ENCODE measurements at regions not wholly inside any gene's neighbourhood (a gene's known extent, or its start where the extent isn't known, plus 50 kb on each side); places are given as distances from the start of the nearest gene placed in this dataset.

DNA sequence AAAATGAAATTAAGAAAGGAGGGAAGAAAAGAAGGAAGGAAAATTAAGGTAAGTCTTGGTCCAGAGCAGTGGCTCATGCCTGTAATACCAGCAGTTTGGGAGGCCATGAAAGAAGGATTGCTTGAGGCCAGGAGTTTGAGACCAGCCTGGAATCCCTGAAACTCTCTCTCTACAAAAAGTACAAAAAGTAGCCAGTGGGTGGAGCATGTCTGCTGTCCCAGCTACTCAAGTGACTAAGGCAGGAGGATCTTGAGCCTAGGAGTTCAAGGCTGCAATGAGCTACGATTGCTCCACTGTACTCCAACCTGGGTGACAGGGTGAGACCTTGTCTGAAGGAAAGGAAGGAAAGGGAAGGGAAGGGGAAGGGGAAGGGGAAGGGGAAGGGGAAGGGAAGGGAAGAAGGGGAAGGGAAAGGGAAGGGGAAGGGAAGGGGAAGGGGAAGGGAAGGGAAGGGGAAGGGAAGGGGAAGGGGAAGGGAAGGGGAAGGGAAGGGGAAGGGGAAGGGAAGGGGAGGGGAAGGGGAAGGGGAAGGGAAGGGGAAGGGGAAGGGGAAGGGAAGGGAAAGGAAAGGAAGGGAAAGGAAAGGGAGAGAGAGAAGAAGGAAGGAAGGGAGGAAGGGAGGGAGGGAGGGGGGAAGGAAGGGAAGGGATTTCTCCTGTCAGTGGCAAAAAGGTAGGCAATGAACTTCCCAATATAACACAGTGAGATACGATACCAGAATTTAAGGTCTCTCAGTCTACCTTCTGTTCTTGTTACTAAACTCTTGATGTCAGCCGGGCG is 412.8 kb downstream of the CMPK2 start:
- intact Hi-C loops (cut with micrococcal nuclease): no loop called here

DNA sequence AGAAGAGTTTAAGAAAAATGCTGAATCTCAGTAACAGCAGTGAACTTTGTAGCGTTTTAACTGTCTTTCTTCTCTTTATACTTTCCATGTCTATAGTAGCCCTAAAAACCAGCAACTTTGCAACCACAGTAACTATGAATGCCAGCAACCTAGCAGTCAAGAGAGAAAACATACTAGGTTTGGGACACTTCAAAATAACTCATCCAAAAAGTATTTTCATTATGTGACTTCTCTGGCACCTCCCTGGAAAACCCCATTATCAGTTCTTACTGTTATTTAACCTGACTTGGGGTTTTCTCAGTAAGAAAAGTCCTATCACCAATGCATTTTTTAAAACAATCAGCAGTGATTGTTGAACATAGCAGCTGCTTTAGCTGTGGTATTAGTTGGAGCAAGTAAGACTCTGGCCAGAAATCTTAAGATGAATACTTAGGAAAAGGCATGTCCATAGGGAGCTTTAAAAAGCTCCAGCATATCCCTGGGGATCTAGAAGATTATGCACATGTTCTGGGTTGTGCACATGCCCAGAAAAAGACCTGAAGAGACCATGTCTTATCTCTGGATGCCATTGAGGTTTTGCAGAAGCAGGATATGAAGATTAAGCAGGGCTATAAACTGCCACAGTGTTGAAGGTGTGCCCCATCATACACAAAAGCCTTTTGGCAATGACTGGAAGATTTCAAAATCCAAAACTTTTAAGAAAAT is 411.3 kb downstream of the CMPK2 start:
- intact Hi-C loops (cut with micrococcal nuclease): no loop called here

DNA sequence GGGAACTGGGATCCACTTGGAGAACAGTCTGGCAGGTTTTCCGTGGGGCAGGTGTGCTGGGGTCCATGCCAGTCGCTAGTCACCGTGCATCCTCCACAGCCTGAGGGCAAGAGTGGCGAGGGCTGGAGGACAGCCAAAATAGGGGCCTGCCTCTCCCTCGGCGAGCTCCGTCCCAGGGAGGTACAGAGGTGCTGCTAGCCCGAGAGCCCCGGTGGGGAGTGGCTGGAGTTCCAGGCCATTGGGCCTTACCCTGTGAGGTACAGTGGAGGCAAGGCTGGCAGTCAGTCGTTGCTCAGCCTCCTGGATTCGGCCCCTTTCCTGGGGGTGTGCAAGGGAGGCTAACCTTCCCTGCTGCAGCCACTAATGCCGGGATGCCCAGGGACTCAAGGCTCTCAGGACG is 406.6 kb downstream of the CMPK2 start:
- intact Hi-C loops (cut with micrococcal nuclease): no loop called here

DNA sequence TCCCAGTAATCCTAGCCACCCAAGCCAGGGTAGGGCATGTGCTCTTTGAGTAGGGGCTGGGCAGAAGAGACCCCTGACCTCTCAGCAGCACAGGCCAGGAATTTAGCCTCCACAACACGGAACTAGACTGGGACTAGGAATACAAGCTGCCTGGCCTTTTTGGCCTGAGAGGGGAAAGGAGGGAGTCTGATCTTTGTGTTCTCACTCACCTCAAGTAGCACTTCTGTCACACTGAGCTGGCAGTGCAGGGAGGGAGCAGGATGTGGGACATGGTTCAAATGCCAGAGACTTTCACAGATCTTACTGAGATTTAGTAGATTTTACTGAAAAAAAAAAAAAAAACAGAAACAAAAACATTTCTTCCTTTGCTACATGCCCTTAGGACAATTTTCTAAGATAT is 395.2 kb downstream of the CMPK2 start:
- intact Hi-C loops (cut with micrococcal nuclease): no loop called here

DNA sequence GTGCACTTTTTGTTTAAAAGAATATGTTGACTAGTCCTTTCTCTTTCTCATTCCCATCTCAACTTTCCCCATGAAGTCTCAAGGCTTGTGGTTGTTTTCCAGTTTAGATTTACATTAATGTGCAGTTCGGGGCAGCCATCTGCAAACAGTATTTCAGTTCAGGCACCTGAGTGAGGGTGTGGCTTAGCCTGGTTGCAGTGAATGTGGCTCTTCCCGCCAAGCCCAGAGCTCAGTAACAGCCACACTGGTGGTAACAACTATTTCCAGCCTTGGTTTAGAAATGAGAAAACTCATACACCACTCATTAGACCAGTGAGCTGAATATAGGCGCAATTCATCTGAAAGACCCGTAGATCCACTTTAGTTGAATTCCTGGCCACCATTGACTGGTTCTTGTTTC is 394.3 kb downstream of the CMPK2 start:
- intact Hi-C loops (cut with micrococcal nuclease): no loop called here

DNA sequence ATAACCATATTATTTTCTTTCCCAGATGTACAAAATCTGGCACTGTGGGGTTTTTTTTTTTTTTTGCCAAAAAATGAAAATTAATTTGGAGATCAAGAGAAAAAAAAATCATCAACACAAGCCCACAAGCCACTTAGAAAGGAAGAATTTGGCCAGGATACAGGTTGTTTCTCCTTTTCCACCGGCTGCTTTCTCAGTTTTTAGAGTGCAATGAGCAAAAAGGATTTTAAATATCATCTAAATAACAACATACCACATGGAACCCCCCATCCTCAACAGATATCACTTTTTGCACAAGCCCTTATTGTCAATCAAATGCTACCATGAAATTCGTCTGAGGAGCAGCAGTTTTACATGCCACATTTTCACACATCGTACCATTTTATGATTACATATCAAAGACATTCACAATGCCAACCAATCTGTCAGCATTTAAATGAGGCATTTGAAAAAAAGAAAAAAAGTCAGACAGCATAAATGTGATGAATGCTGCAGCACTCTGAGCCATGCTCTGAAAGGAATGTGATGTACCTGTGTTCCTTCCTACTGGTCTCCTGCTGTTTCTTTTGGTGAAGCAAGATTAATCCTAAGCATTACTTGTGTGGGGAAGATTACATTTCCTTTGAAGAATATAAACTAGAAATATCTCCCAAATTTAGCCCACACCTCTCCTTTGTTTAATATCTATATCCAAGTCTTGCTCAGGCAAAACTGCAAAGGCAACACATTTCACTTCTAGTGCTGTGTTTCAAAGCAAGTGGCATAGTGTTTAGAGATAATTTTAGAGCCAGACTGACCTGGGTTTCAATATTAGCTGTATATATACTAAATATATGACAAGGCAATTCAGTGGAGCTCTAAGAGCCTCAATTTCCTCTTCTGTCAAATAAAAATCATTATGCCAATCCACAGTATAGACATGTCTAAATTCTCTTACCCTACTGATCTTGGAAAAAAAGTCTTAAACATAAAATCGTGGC is 391.3 kb downstream of the CMPK2 start:
- intact Hi-C loops (cut with micrococcal nuclease): no loop called here

DNA sequence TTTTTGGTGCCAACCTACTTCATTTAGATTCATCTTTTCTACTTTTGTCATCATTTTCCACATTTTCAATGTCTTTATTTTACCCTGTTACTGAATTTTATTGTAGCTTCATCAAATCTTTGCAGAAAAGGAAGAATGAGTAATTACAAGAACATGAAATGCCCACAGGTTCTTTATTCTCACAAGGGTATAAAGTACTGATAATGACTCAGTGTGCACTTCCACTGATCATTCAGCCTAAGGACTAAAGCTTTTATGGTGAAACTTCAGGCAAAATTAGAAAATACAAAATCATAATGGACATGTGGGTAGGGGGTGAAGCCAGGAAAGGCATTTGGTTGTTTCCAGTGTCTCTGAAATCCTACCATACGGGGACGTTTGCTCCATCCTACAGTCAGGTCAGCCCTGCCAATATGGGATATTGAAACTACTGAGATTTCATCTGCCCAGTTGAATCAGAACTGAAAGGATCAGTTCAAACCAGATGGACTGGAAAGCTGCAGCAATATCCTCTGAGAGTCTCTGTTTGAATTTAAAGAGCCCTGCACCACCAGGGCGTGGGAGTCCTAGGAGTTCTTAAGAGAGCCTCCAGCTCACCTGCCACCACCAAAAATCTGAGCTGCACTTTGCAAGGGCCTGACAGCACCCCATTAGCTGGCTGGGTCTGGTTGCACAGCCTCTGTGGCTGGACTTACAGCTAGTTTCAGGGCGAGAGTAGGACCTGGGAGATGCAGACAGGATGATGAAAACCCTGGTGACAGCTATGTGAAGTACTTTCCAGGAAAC is 390.4 kb downstream of the CMPK2 start:
- intact Hi-C loops (cut with micrococcal nuclease): no loop called here

DNA sequence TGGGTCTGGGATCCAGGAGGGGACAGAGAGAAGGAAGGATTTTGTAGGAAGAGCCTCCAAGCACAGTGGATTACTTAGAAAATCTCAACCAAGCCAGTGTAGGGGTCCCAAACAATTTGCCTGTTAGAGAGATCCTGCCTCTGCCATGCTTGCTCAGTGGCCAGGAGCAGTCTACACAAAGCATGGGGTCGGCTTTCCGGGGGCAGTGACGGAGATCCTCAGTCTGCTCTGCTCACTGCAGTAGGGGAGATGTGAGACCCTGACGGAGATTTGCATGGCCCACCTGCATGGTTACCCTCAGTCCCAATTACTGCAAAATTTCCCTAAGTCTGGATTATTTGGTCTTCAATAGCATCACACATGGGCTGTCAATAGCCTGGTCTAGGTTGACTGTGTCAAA is 385.2 kb downstream of the CMPK2 start:
- intact Hi-C loops (cut with micrococcal nuclease): no loop called here

DNA sequence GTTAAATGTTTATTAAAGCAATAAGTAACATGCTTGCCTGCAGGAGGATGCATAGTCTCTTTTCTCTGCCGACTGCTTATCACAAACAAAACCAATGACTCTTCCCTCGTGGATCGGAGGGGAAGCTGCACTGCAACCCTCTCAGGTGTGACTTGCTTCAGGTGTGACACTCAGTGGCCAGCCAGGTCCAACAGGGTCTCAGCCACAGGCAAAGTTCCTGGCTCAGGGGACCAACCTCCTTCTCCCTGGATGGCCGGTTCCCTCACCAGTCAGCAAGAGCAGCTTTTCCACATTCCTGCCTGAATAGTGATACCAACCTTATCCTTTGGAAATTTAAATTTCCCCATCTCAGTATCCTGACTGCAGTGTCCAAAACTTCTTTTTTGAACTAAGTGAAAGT is 383.5 kb downstream of the CMPK2 start:
- intact Hi-C loops (cut with micrococcal nuclease): no loop called here

DNA sequence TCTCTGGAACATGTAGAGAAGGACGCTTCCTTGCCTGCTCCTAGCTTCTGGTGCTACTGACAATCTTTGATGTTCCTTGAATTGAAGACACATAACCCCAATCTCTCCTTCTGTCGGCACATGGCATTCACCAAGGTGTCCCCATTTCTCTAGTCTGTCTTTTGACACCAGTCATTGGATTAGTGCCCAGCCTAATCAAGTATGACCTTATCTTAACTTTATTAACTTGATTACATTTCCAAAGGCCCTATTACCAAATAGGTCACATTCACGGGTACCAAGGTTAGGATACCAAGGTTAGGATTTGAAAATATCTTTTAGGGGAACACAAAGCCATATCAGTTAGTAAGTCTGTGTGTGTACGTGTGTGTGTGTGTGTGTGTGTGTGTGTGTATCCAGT is 377.9 kb downstream of the CMPK2 start:
- intact Hi-C loops (cut with micrococcal nuclease): no loop called here

DNA sequence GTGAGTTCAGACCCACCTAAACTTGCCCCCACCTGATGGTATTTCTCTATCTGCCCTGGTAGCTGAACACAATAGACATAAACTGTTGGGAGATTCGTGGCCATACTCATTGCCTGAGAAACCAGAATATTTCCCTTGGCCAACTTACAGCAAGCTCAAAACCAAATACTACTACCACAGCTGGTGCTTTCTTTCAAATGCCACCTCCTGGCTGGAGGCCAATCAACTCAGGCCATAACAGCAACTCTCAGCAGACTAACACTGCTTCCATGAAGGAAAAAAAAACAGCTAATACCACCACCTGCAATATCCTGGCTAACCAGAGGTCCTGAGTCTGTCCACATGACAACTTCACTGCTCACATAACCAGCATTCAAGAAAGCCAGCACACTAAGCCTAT is 373.1 kb downstream of the CMPK2 start:
- intact Hi-C loops (cut with micrococcal nuclease): no loop called here

DNA sequence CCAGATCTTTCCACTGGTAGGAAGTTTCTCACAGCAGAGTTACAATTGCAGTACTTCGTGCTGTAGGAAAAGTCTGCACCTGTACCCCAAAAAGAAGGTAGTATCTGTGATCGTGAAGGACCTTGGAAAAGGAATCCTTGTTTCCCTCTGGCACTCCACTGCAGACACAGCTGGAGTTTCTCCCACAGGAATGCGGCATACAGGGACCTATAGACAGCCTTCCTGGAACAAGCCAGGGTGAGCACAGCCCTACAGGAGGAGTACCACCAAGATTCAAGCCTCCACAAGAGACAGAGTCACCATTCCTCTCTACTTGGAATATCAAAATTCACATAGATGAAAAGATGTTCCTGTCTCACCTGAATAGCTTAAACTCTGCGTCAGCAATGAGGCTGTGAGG is 372.4 kb downstream of the CMPK2 start:
- intact Hi-C loops (cut with micrococcal nuclease): no loop called here

DNA sequence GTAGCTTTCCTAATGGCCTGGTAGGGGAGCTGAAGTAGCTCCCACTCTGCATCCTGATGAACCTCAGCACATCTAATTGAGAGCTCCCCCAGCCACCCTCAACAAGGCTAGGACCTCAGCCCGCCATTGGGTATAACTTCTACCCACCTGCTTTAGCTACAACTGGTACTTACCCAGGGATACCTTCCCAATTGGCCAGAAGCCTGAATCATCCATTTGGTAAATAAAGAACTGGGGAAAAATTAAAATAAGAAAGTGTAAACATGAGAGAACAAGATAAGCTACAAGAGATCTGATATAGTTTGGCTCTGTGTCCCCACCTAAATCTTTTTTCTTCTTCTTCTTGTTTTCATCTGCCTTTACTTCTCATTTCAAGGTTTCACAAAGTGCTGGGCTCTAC is 372.0 kb downstream of the CMPK2 start:
- intact Hi-C loops (cut with micrococcal nuclease): no loop called here

DNA sequence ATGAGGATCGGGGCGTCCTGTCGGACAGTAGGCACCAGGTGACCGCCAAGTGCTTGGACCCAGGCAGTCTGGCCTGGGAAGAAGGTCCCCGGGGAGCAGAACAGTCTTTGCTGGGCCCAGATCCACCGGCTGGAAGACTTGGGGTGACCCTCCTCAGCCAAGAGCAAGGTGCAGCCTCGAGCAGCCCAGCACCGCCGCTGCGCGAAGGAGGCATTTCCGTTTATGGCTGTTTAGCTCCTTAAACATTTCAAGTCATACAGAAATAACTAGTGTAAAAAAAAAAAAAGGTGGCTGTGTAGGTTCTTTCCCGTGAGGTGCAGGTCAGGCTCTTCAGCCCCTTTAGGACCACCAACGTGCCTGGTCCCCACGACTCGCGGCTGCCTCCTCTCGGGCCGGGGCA is 370.2 kb downstream of the CMPK2 start:
- intact Hi-C loops (cut with micrococcal nuclease): no loop called here

DNA sequence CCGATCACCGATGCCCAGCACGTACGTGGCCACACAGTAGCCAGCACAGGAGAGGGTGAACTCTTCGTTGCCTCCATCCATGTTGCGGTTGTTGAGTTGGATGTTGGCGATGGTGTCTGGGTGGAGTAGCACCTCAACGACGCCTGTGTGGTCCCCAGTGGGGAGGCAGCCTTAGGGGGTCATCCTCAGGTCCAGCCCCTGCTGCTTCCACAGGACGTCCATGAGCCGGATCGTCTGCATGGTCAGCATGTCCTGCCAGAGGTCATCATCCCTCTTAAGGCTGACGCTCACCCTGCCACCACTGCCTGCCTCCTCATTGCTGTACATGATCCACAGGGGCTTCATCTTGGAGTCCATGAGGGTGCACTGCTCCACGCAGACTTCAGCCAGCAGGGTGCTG is 369.3 kb downstream of the CMPK2 start:
- intact Hi-C loops (cut with micrococcal nuclease): no loop called here

DNA sequence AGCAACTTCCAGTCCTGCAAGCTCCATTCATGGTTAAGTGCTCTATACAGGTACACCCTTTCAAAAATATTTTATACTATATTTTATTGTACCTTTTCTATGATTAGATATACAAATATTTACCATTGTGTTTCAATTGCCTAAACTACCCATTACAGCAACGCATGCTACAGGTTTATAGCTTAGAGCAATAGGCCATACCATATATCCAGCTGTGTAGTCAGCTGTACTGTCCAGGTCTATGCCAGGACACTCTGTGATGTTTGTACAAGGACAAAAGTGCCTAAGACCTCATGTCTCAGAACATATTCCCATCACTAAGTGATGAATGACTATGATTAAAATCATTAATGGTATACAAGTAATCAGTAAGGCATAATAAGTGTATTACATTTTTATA is 368.7 kb downstream of the CMPK2 start:
- intact Hi-C loops (cut with micrococcal nuclease): no loop called here

DNA sequence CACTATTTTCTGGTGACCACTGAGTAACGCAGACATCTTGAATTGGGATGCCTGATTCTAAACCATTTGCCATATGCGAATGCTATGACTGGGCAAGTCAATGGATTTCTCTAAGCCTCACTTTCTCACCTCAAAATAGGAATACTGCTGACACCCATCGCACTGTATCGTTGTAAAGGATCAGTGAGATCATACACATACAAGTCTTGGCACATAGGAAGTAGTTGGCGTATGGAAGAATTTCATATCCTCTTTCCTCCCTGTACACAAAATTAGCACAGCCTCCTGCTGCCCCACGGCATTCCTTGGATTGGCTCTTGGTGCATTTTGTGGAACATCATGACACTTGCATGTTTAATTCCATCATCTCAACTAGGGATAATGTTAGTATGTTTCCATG is 366.9 kb downstream of the CMPK2 start:
- intact Hi-C loops (cut with micrococcal nuclease): no loop called here

DNA sequence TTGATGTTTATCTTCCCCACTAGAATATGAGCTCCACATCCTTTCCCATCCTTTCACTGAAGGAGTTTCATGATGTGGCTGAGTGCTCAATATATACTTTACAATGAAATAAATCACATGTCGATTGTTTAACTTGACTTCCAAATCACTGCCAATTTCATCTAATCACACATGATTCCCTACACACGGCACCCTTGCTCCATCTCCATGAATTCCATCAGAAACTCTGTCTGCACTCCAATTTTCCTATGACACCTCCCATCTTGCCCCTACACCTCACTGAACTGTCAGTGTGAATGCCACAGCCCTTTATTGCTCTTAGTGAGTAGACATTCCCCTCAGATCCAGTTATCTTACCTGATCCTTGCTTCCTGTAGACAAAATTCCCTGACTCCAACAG is 366.0 kb downstream of the CMPK2 start:
- intact Hi-C loops (cut with micrococcal nuclease): no loop called here

DNA sequence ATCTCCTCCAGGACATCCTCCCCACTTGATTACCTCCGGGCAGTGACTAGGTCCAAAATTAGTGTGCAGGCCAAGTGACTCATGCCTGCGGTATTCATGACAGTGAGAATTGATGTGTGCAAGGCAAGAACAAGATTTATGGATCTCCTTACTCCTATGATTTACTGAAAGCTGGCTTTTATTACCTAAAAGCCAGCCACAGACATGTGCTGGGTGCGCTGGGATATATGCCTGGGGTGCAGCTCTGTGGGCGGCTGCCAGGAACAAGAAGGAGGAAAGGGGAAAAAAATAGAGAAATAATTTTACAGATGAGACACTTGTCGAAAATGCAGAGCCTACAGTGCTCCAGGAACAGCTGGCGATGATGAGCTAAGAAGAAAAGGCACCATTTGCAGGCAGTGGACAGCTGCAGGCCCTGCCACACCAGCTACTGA is 359.3 kb downstream of the CMPK2 start:
- intact Hi-C loops (cut with micrococcal nuclease): no loop called here

DNA sequence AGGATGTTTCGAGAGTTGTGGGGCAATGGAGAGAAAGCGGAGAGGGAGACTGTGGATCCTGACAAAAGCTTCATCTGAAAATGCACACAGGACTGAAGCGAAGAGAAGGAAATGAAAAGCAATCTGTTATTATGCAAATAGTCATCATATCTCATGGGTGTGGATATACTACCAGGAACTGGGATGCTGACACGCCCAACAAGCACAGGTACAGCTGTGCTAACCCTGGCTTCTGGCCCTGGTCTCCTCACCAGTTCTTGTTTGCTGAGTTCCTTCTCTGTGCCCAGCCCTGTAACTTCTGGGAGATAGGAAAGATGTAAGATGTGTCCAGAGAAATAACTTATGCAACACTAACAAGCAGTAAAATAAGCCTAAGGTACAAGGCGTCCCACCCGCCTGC is 358.8 kb downstream of the CMPK2 start:
- intact Hi-C loops (cut with micrococcal nuclease): no loop called here

DNA sequence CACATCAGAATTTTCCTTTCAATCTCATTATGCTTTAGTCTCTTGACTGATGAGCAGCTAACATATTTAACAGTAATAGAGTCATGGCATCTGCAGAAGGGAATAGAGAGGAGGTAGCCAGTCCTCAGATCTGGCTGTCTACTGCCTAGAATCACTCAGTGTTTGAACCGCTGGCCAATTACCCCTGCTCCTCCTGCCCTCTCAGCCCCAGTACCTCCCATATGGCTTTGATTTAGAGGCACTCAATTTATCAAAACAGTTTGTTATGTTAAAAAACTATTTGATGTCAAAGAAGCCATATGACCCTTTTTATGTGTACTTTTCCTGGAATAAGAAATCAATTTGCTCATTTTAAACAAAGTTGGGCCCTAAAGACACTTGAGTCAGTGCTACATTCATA is 355.2 kb downstream of the CMPK2 start:
- intact Hi-C loops (cut with micrococcal nuclease): no loop called here
